Smooth muscle cell (in vitro differentiated cells): ENCODE measurements at regions not wholly inside any gene's neighbourhood (a gene's known extent, or its start where the extent isn't known, plus 50 kb on each side); places are given as distances from the start of the nearest gene placed in this dataset.

Experiments used
- DNase-seq: peaks from one replicate; lab custom pipeline; 2025; ENCODE audit not compliant: unreplicated experiment; lab: John Stamatoyannopoulos, UW
- H2AFZ ChIP-seq: fragments of 200-600 bp; sonication (generic); 2 replicates; pipeline ENCODE4 v1.6.0; 2016; ENCODE audit warnings: antibody characterized with exemption, low read depth, mild to moderate bottlenecking
- H3F3A ChIP-seq: fragments of 200-600 bp; sonication (generic); 2 replicates; pipeline ENCODE4 v1.6.0; 2017; ENCODE audit warnings: antibody characterized with exemption, low read depth
- H3K27ac ChIP-seq: fragments of 200-600 bp; sonication (generic); 2 replicates; pipeline ENCODE4 v1.5.1; 2016; ENCODE audit warnings: low read depth, mild to moderate bottlenecking
- H3K27me3 ChIP-seq: fragments of 200-600 bp; sonication (generic); 2 replicates; pipeline ENCODE4 v1.6.1; 2016; ENCODE audit warnings: low read depth, mild to moderate bottlenecking
- H3K36me3 ChIP-seq: fragments of 200-600 bp; sonication (generic); 2 replicates; pipeline ENCODE4 v1.5.1; 2016; ENCODE audit warnings: low read depth
- H3K4me1 ChIP-seq: fragments of 200-600 bp; sonication (generic); 2 replicates; pipeline ENCODE4 v1.5.1; 2016; ENCODE audit warnings: low read depth
- H3K4me2 ChIP-seq: fragments of 200-600 bp; sonication (generic); 2 replicates; pipeline ENCODE4 v1.6.0; 2016; ENCODE audit warnings: mild to moderate bottlenecking
- H3K4me3 ChIP-seq: fragments of 200-600 bp; sonication (generic); 2 replicates; pipeline ENCODE4 v1.5.1; 2016; ENCODE audit warnings: mild to moderate bottlenecking
- H3K79me2 ChIP-seq: fragments of 200-600 bp; sonication (generic); 2 replicates; pipeline ENCODE4 v1.6.0; 2016; ENCODE audit warnings: low read depth, mild to moderate bottlenecking
- H3K9ac ChIP-seq: fragments of 200-600 bp; sonication (generic); 2 replicates; pipeline ENCODE4 v1.6.0; 2016; ENCODE audit warnings: low read depth
- H3K9me3 ChIP-seq: fragments of 200-600 bp; sonication (generic); replicated peaks from 2 replicates; pipeline ENCODE4 v1.5.1; 2016; ENCODE audit warnings: low read depth
- H4K20me1 ChIP-seq: fragments of 200-600 bp; sonication (generic); 2 replicates; pipeline ENCODE4 v1.6.0; 2016; ENCODE audit warnings: low read depth
- WGBS: methylation state at CpG from one replicate; pipeline ENCODE4 v1.1.7; 2016; ENCODE audit warnings: low lambda C conversion rate; 5-methylcytosine and 5-hydroxymethylcytosine counted together
- TF ChIP-seq, protein P1 (sequence below): fragments of 200-600 bp; sonication (generic); IDR thresholded peaks from 2 replicates; pipeline ENCODE4 v1.5.1; 2017; ENCODE audit warnings: borderline replicate concordance, mild to moderate bottlenecking, antibody characterized with exemption; ENCODE audit not compliant: insufficient read depth, poor library complexity, severe bottlenecking

GRCh38 chr1:5798151-5798730 lies 194.0 kb downstream of the NPHP4 start:
- Histone ChIP-seq H3K4me3 (no peak overlapping the region), H3K79me2 (no peaks in the 10 kb centered on the region), H3K36me3 (no peaks in the 10 kb centered on the region), H3K4me1 (no peaks in the 10 kb centered on the region), H2AFZ (no peak overlapping the region), H3K27ac (no peak overlapping the region), H3K27me3 (no peaks in the 10 kb centered on the region), H3K9ac (no peak overlapping the region), H3K9me3 (no peaks in the 10 kb centered on the region), H4K20me1 (no peaks in the 10 kb centered on the region), H3F3A (no peaks in the 10 kb centered on the region), H3K4me2 (no peak overlapping the region)
- DNase-seq: no peak
- TF ChIP-seq, protein P1, sequence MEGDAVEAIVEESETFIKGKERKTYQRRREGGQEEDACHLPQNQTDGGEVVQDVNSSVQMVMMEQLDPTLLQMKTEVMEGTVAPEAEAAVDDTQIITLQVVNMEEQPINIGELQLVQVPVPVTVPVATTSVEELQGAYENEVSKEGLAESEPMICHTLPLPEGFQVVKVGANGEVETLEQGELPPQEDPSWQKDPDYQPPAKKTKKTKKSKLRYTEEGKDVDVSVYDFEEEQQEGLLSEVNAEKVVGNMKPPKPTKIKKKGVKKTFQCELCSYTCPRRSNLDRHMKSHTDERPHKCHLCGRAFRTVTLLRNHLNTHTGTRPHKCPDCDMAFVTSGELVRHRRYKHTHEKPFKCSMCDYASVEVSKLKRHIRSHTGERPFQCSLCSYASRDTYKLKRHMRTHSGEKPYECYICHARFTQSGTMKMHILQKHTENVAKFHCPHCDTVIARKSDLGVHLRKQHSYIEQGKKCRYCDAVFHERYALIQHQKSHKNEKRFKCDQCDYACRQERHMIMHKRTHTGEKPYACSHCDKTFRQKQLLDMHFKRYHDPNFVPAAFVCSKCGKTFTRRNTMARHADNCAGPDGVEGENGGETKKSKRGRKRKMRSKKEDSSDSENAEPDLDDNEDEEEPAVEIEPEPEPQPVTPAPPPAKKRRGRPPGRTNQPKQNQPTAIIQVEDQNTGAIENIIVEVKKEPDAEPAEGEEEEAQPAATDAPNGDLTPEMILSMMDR: no peak
- WGBS: 87% methylated on average over 13 of the region's 13 CpGs

- H3K79me2 ChIP-seq: no peaks in the 10 kb centered on the region
- no peak overlapping the region for H3K9ac ChIP-seq
- DNase-seq: no peak
- 87% methylated on average over 2 of the region's 2 CpGs for WGBS
- H3F3A ChIP-seq: no peaks in the 10 kb centered on the region
- H2AFZ ChIP-seq: no peak overlapping the region
- H3K9me3 ChIP-seq: no peaks in the 10 kb centered on the region
- H3K4me3 ChIP-seq: no peak overlapping the region
- H3K4me2 ChIP-seq: no peak overlapping the region
- H3K27me3 ChIP-seq: no peaks in the 10 kb centered on the region
- no peak overlapping the region for H3K27ac ChIP-seq
- H3K4me1 ChIP-seq: no peaks in the 10 kb centered on the region
- TF ChIP-seq, protein P1: no peak
- no peaks in the 10 kb centered on the region for H3K36me3 ChIP-seq
- no peaks in the 10 kb centered on the region for H4K20me1 ChIP-seq
These were observed 196.2 kb downstream of the NPHP4 start for GRCh38 chr1:5796028-5796427.

GRCh38 chr1:5794279-5794678 lies 197.9 kb downstream of the NPHP4 start:
- TF ChIP-seq, protein P1: no peak
- Histone ChIP-seq H3F3A (no peaks in the 10 kb centered on the region), H3K9ac (no peak overlapping the region), H4K20me1 (no peaks in the 10 kb centered on the region), H3K4me1 (no peaks in the 10 kb centered on the region), H2AFZ (no peak overlapping the region), H3K27me3 (no peaks in the 10 kb centered on the region), H3K36me3 (no peaks in the 10 kb centered on the region), H3K9me3 (no peaks in the 10 kb centered on the region), H3K79me2 (no peaks in the 10 kb centered on the region), H3K4me2 (no peak overlapping the region), H3K4me3 (no peak overlapping the region), H3K27ac (no peak overlapping the region)
- DNase-seq: no peak
- WGBS: 85% methylated on average over 7 of the region's 7 CpGs

DNA sequence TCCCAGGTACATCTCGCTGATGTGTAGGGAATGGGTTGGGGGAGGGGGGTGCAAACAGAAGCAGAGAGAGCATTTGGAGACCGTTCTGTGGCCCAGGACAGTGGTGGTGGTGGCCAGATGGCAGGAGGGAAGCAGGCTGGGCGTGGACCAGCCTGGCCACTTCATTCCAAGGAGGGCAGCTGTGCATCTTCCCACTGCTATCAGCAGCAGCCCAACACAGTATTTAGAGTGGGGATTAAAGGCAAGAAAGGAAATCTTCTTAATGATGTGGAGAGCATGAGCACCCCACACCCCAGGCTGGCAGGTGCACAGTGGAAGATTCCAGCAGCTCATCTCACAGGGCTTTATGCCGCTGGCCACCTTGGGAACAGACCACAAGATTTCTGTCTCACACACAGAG lies 198.7 kb downstream of the NPHP4 start:
- Histone ChIP-seq H3K27me3 (no peaks in the 10 kb centered on the region), H3K36me3 (no peaks in the 10 kb centered on the region), H4K20me1 (no peaks in the 10 kb centered on the region), H2AFZ (no peak overlapping the region), H3K27ac (no peak overlapping the region), H3K9me3 (no peaks in the 10 kb centered on the region), H3K9ac (no peak overlapping the region), H3K4me3 (no peak overlapping the region), H3K4me1 (no peaks in the 10 kb centered on the region), H3K4me2 (no peak overlapping the region), H3K79me2 (no peaks in the 10 kb centered on the region), H3F3A (no peaks in the 10 kb centered on the region)
- no peak for DNase-seq
- WGBS: 79% methylated on average over 4 of the region's 4 CpGs
- TF ChIP-seq, protein P1: no peak
